ENCODE measurements at regions not wholly inside any gene's neighbourhood (a gene's known extent, or its start where the extent isn't known, plus 50 kb on each side); places are given as distances from the start of the nearest gene placed in this dataset.

- Histone ChIP-seq H2BK12ac (ENCODE audit: low read depth, low read length) (no peak overlapping the region), H4K91ac (replicated peaks; ENCODE audit: insufficient read length, low read length) (no peak overlapping the region), H3K4me3 (ENCODE audit: extremely low read depth in 1 of 4, insufficient read depth in 2 of 4, low read depth in 3 of 4, low read length in 4 of 4) (no peak overlapping the region), H3K9me3 (ENCODE audit: insufficient read depth in 2 of 2, low read depth in 1 of 2, low read length in 1 of 2) (peaks cover 6 to 8% of the 10 kb centered on the region in 2 experiments; a peak in 2 of 4 replicates), H3K27ac (ENCODE audit: low read depth, low read length) (no peak overlapping the region), H3K4me1 (replicated peaks in 1 of 4; ENCODE audit: control insufficient read depth in 3 of 4, insufficient read depth in 4 of 4, low read length in 3 of 4) (no peaks in the 10 kb centered on the region), H3K9ac (replicated peaks in 1 of 4; ENCODE audit: extremely low read depth in 1 of 4, low read depth in 3 of 4, low read length in 3 of 4) (no peak overlapping the region), H3K4me2 (ENCODE audit: insufficient read depth in 1 of 2, low read depth in 2 of 2, low read length in 2 of 2) (no peak overlapping the region), H2BK20ac (ENCODE audit: low read length) (no peak overlapping the region), H4K20me1 (replicated peaks in 1 of 2; ENCODE audit: control insufficient read depth in 1 of 2, insufficient read depth in 2 of 2, low read length in 2 of 2) (no peaks in the 10 kb centered on the region), H3K14ac (ENCODE audit: insufficient read length) (no peak overlapping the region), H3K23me2 (ENCODE audit: low read depth, low read length) (peaks cover 1% of the 10 kb centered on the region; the same call in 1 of the 2 replicates), H2BK15ac (ENCODE audit: low read length) (no peak overlapping the region), H3K56ac (replicated peaks; ENCODE audit: insufficient read length, low read depth, low read length) (no peak overlapping the region), H3K23ac (ENCODE audit: insufficient read length) (no peak overlapping the region), H3K18ac (ENCODE audit: extremely low read depth, low read length) (no peak overlapping the region), H2BK120ac (replicated peaks; ENCODE audit: low read depth, low read length) (no peak overlapping the region), H3K4ac (replicated peaks; ENCODE audit: insufficient read length, low read depth, low read length) (no peak overlapping the region), H2BK5ac (ENCODE audit: low read depth, low read length) (no peak overlapping the region), H3K79me1 (ENCODE audit: low read depth, low read length) (no peaks in the 10 kb centered on the region), H2AK5ac (ENCODE audit: low read depth, low read length) (no peak overlapping the region), H3K79me2 (ENCODE audit: control insufficient read depth in 1 of 2, insufficient read depth in 2 of 2, low read length in 2 of 2) (no peaks in the 10 kb centered on the region), H3K27me3 (replicated peaks in 1 of 4; ENCODE audit: control insufficient read depth in 3 of 4, extremely low read depth in 1 of 4, insufficient read depth in 3 of 4, low read length in 3 of 4) (no peaks in the 10 kb centered on the region), H4K5ac (ENCODE audit: insufficient read length, low read depth, low read length) (no peak overlapping the region), H2AFZ (ENCODE audit: low read length) (no peak overlapping the region), H3K36me3 (ENCODE audit: control insufficient read depth in 2 of 4, insufficient read depth in 4 of 4, low read length in 3 of 4) (no peaks in the 10 kb centered on the region), H4K8ac (ENCODE audit: extremely low read depth, insufficient read depth, low read length) (no peak overlapping the region)
- DNase-seq (ENCODE audit: low read depth in 1 of 2, low spot score in 2 of 2) (no peak), FAIRE-seq (no peak)
- POLR2A ChIA-PET (ENCODE audit: partially characterized antibody) = no interaction called here
- CTCF ChIA-PET (ENCODE audit: partially characterized antibody) = interaction anchor here (0.7 kb wide), 1 partner anchor 47 kb away, joined by 4 read pairs; no protein-coding TSS in a partner anchor
- TF ChIP-seq CREB1 (IDR thresholded peaks at IDR 0.05) (no peak), ASH2L (IDR thresholded peaks at IDR 0.05; ENCODE audit: low read length) (no peak), KDM4A (IDR thresholded peaks at IDR 0.05; ENCODE audit: low read depth, low read length, severe bottlenecking) (no peak), FOSL1 (IDR thresholded peaks at IDR 0.05; ENCODE audit: insufficient read depth, low read depth, low read length) (no peak)
These were observed 976.8 kb downstream of the TBC1D32 start for GRCh38 chr6:120357447-120357846.
